ENCODE measurements at regions not wholly inside any gene's neighbourhood (a gene's known extent, or its start where the extent isn't known, plus 50 kb on each side); places are given as distances from the start of the nearest gene placed in this dataset.

DNA sequence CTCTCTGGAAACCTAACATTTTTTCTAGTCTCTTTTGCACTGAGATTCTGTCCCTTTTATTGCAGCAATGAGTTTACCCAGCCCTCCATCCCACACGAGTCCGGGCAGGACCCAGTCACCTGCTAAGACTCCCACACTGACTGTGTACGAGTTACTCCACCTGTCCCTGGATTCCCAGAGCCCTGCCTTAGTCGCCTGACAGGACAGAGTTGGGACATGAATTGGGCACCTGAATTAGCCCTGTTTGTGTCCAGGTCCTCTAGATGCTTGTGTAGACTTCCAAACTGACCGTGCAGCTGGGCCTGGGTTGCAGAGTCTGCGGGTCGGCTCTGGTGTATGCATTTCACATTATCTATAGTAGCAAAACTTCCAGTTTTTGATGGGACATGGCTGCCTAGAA is 238.7 kb downstream of the VAPA start:
- Histone ChIP-seq H3K36me3 (ENCODE audit: insufficient read depth, low read length) (no peaks in the 10 kb centered on the region), H3K4me3 (ENCODE audit: low read length) (no peak overlapping the region), H3K9me3 (ENCODE audit: control insufficient read depth in 1 of 2, insufficient read depth in 1 of 2, low read length in 2 of 2) (peaks cover 0 to 9% of the 10 kb centered on the region in 2 experiments), H3K4me1 (ENCODE audit: insufficient read depth, low read length) (no peaks in the 10 kb centered on the region), H3K27ac (ENCODE audit: low read depth in 1 of 2, low read length in 2 of 2) (no peak overlapping the region), H3K27me3 (ENCODE audit: control insufficient read depth in 1 of 2, insufficient read depth in 2 of 2, low read length in 2 of 2) (peaks cover 0 to 2% of the 10 kb centered on the region in 2 experiments)
- H3K4me1 Mint-ChIP-seq (ENCODE audit: low read depth) = no peaks in the 10 kb centered on the region
- ChIA-PET CTCF (no interaction called here), POLR2A (no interaction called here)
- no peaks in the 10 kb centered on the region for H3K36me3 Mint-ChIP-seq (ENCODE audit: low read depth)
- intact Hi-C loops (cut with DNase I, micrococcal nuclease) = no loop called here
- DNase-seq = no peak
- no peak overlapping the region for H3K4me3 Mint-ChIP-seq
- no peaks in the 10 kb centered on the region for H3K9me3 Mint-ChIP-seq
- no peak for ATAC-seq (ENCODE audit: poor library complexity)
- H3K27ac Mint-ChIP-seq = no peak overlapping the region
- TF ChIP-seq CTCF (IDR thresholded peaks at IDR 0.05) = no peak
- no peaks in the 10 kb centered on the region for H3K27me3 Mint-ChIP-seq

GRCh38 chr18:10153924-10154752 is 240.3 kb downstream of the VAPA start:
- Histone ChIP-seq H3K9me3 (ENCODE audit: control insufficient read depth in 1 of 2, insufficient read depth in 1 of 2, low read length in 2 of 2) (peaks cover 0 to 9% of the 10 kb centered on the region in 2 experiments), H3K27me3 (ENCODE audit: control insufficient read depth in 1 of 2, insufficient read depth in 2 of 2, low read length in 2 of 2) (peaks cover 0 to 2% of the 10 kb centered on the region in 2 experiments), H3K4me3 (ENCODE audit: low read length) (no peak overlapping the region), H3K27ac (ENCODE audit: low read depth in 1 of 2, low read length in 2 of 2) (no peak overlapping the region), H3K4me1 (ENCODE audit: insufficient read depth, low read length) (no peaks in the 10 kb centered on the region), H3K36me3 (ENCODE audit: insufficient read depth, low read length) (no peaks in the 10 kb centered on the region)
- intact Hi-C loops (cut with DNase I, micrococcal nuclease) = no loop called here
- ATAC-seq (ENCODE audit: poor library complexity) = no peak
- H3K36me3 Mint-ChIP-seq (ENCODE audit: low read depth) = no peaks in the 10 kb centered on the region
- H3K4me3 Mint-ChIP-seq = no peak overlapping the region
- H3K27ac Mint-ChIP-seq = no peak overlapping the region
- DNase-seq = no peak
- H3K9me3 Mint-ChIP-seq = no peaks in the 10 kb centered on the region
- H3K4me1 Mint-ChIP-seq (ENCODE audit: low read depth) = no peaks in the 10 kb centered on the region
- no peak for TF ChIP-seq CTCF (IDR thresholded peaks at IDR 0.05)
- CTCF ChIA-PET = no interaction called here
- POLR2A ChIA-PET = no interaction called here
- no peaks in the 10 kb centered on the region for H3K27me3 Mint-ChIP-seq

DNA sequence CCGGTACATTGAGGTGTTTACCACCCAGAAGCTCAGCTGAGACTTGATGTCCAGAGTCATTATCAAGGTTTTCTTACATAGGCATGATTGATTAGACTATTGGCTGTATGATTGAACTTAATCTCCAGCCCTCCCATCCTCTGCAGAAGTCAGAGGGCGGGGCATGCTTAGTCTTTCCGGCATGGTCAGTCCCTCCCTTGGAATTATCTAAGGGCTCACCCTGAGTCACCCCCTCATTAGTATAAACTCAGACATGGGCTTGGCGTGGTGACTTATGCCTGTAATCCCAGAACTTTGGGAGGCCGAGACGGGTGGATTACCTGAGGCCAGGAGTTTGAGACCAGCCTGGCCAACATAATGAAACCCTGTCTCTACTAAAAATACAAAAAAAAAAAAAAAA is 243.9 kb downstream of the VAPA start:
- Mint-ChIP-seq H3K27ac (no peak overlapping the region), H3K4me1 (ENCODE audit: low read depth) (no peaks in the 10 kb centered on the region), H3K27me3 (no peaks in the 10 kb centered on the region), H3K36me3 (ENCODE audit: low read depth) (no peaks in the 10 kb centered on the region), H3K9me3 (no peaks in the 10 kb centered on the region), H3K4me3 (no peak overlapping the region)
- H3K36me3 ChIP-seq (ENCODE audit: insufficient read depth, low read length) = no peaks in the 10 kb centered on the region
- POLR2A ChIA-PET = no interaction called here
- no peaks in the 10 kb centered on the region for H3K4me1 ChIP-seq (ENCODE audit: insufficient read depth, low read length)
- peaks cover 0 to 4% of the 10 kb centered on the region in 2 experiments for H3K9me3 ChIP-seq (ENCODE audit: control insufficient read depth in 1 of 2, insufficient read depth in 1 of 2, low read length in 2 of 2)
- H3K27ac ChIP-seq (ENCODE audit: low read depth in 1 of 2, low read length in 2 of 2) = no peak overlapping the region
- intact Hi-C loops (cut with DNase I, micrococcal nuclease) = no loop called here
- H3K27me3 ChIP-seq (ENCODE audit: control insufficient read depth in 1 of 2, insufficient read depth in 2 of 2, low read length in 2 of 2) = peaks cover 0 to 2% of the 10 kb centered on the region in 2 experiments
- ATAC-seq (ENCODE audit: poor library complexity) (no peak), DNase-seq (no peak)
- CTCF ChIA-PET = no interaction called here
- no peak overlapping the region for H3K4me3 ChIP-seq (ENCODE audit: low read length)
- TF ChIP-seq CTCF (IDR thresholded peaks at IDR 0.05) = no peak
